ENCODE measurements at regions not wholly inside any gene's neighbourhood (a gene's known extent, or its start where the extent isn't known, plus 50 kb on each side); places are given as distances from the start of the nearest gene placed in this dataset.

GRCh38 chr3:94693997-94694640 is 631.3 kb downstream of the NSUN3 start:
- CTCF ChIA-PET, result no interaction called here
- intact Hi-C loops (cut with micrococcal nuclease; ENCODE audit: unreplicated experiment), result no loop called here
- H3K36me3 Mint-ChIP-seq (ENCODE audit: insufficient read depth, unreplicated experiment), result no peaks in the 10 kb centered on the region
- no peaks in the 10 kb centered on the region for H3K9me3 Mint-ChIP-seq (ENCODE audit: low read depth, unreplicated experiment)
- TF ChIP-seq, protein P1, sequence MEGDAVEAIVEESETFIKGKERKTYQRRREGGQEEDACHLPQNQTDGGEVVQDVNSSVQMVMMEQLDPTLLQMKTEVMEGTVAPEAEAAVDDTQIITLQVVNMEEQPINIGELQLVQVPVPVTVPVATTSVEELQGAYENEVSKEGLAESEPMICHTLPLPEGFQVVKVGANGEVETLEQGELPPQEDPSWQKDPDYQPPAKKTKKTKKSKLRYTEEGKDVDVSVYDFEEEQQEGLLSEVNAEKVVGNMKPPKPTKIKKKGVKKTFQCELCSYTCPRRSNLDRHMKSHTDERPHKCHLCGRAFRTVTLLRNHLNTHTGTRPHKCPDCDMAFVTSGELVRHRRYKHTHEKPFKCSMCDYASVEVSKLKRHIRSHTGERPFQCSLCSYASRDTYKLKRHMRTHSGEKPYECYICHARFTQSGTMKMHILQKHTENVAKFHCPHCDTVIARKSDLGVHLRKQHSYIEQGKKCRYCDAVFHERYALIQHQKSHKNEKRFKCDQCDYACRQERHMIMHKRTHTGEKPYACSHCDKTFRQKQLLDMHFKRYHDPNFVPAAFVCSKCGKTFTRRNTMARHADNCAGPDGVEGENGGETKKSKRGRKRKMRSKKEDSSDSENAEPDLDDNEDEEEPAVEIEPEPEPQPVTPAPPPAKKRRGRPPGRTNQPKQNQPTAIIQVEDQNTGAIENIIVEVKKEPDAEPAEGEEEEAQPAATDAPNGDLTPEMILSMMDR (IDR thresholded peaks at IDR 0.05; ENCODE audit: unreplicated experiment), result no peak
- no peak overlapping the region for H3K4me3 Mint-ChIP-seq (ENCODE audit: low read depth, unreplicated experiment)
- DNase-seq, result no peak
- H3K4me1 Mint-ChIP-seq (ENCODE audit: low read depth, unreplicated experiment), result no peaks in the 10 kb centered on the region
- no TSS peak for BruUV-seq (replicated peaks)
- no peaks in the 10 kb centered on the region for H3K27me3 Mint-ChIP-seq (ENCODE audit: unreplicated experiment)
- H3K27ac Mint-ChIP-seq (ENCODE audit: unreplicated experiment), result no peak overlapping the region

DNA sequence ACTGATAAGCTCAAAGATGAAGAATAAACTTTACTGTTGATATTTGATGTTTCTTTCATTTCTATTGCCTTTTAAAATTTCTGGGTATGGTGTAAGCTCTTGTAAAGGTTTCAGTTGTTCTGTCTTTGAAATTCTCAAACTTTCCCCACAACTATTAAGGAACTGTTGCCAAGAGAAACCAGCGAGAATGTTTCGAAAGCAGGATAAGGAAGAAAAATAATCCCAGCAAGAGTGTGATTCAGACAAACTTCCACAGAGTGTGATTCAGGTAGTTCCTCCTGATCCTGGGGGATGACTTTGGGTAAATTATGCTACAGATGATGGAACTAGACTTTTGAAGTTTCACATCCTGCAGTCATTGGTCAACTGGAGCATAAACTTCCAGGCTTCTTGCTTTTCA is 632.0 kb downstream of the NSUN3 start:
- no peaks in the 10 kb centered on the region for H3K4me1 Mint-ChIP-seq (ENCODE audit: low read depth, unreplicated experiment)
- DNase-seq, result no peak
- H3K36me3 Mint-ChIP-seq (ENCODE audit: insufficient read depth, unreplicated experiment), result no peaks in the 10 kb centered on the region
- no peaks in the 10 kb centered on the region for H3K27me3 Mint-ChIP-seq (ENCODE audit: unreplicated experiment)
- CTCF ChIA-PET, result interaction anchor here (0.7 kb wide), 1 partner anchor 556 kb away, joined by 3 read pairs; no protein-coding TSS in a partner anchor
- TF ChIP-seq, protein P1 (IDR thresholded peaks at IDR 0.05; ENCODE audit: unreplicated experiment), result no peak
- intact Hi-C loops (cut with micrococcal nuclease; ENCODE audit: unreplicated experiment), result no loop called here
- H3K4me3 Mint-ChIP-seq (ENCODE audit: low read depth, unreplicated experiment), result no peak overlapping the region
- BruUV-seq (replicated peaks), result no TSS peak
- no peaks in the 10 kb centered on the region for H3K9me3 Mint-ChIP-seq (ENCODE audit: low read depth, unreplicated experiment)
- no peak overlapping the region for H3K27ac Mint-ChIP-seq (ENCODE audit: unreplicated experiment)

GRCh38 chr3:94704467-94704866 is 641.6 kb downstream of the NSUN3 start:
- peaks cover 7% of the 10 kb centered on the region for H3K9me3 Mint-ChIP-seq (ENCODE audit: low read depth, unreplicated experiment)
- H3K27ac Mint-ChIP-seq (ENCODE audit: unreplicated experiment), result no peak overlapping the region
- H3K27me3 Mint-ChIP-seq (ENCODE audit: unreplicated experiment), result no peaks in the 10 kb centered on the region
- BruUV-seq (replicated peaks), result no TSS peak
- intact Hi-C loops (cut with micrococcal nuclease; ENCODE audit: unreplicated experiment), result no loop called here
- H3K4me3 Mint-ChIP-seq (ENCODE audit: low read depth, unreplicated experiment), result no peak overlapping the region
- H3K36me3 Mint-ChIP-seq (ENCODE audit: insufficient read depth, unreplicated experiment), result no peaks in the 10 kb centered on the region
- no peaks in the 10 kb centered on the region for H3K4me1 Mint-ChIP-seq (ENCODE audit: low read depth, unreplicated experiment)
- no peak for DNase-seq
- CTCF ChIA-PET, result no interaction called here
- TF ChIP-seq, protein P1 (IDR thresholded peaks at IDR 0.05; ENCODE audit: unreplicated experiment), result no peak

DNA sequence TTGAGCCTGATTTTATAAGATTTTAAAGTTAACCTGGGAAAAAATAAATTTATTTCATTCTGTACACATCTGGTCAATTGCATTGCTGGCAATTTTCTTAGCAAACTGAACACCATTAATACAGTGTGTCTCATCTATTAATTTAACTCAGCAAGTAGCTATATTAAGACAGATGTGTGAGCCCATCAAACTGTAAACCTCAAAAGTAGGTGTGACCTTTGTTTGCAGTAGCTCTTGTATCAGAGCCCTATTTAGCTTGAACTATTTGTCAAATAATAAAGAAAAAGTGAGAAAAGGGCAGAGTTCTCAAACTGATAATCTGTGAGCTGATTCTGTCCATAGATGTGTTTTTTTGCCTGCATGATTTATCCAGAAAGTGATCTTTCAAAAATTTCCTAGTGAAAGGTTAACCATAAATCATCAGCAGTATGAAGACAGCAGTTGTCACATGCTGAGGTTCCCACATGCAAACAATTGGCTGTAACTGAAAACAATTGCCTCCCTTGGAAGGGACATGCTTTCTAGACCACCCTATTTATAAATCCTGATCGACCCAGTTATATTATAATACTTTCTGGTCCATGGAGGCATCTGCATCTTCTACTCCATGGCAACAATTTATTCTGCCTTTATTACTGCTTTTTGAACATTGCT is 646.5 kb downstream of the NSUN3 start:
- no peak for DNase-seq
- TF ChIP-seq, protein P1 (IDR thresholded peaks at IDR 0.05; ENCODE audit: unreplicated experiment), result no peak
- CTCF ChIA-PET, result no interaction called here
- BruUV-seq (replicated peaks), result no TSS peak
- H3K4me3 Mint-ChIP-seq (ENCODE audit: low read depth, unreplicated experiment), result no peak overlapping the region
- no peaks in the 10 kb centered on the region for H3K36me3 Mint-ChIP-seq (ENCODE audit: insufficient read depth, unreplicated experiment)
- H3K27me3 Mint-ChIP-seq (ENCODE audit: unreplicated experiment), result no peaks in the 10 kb centered on the region
- intact Hi-C loops (cut with micrococcal nuclease; ENCODE audit: unreplicated experiment), result no loop called here
- H3K27ac Mint-ChIP-seq (ENCODE audit: unreplicated experiment), result no peak overlapping the region
- peaks cover 4% of the 10 kb centered on the region for H3K9me3 Mint-ChIP-seq (ENCODE audit: low read depth, unreplicated experiment)
- no peaks in the 10 kb centered on the region for H3K4me1 Mint-ChIP-seq (ENCODE audit: low read depth, unreplicated experiment)
